ENCODE measurements at regions not wholly inside any gene's neighbourhood (a gene's known extent, or its start where the extent isn't known, plus 50 kb on each side); places are given as distances from the start of the nearest gene placed in this dataset.

GRCh38 chr22:49412236-49412635 lies 415.4 kb downstream of the BRD1 start:
- 77 to 88% (median 81%) methylated on average over 13 of the region's 13 CpGs for WGBS, 5 donors
- Histone ChIP-seq H3K36me3 (no peaks in the 10 kb centered on the region), H3K4me3 (no peak overlapping the region), H3K4me1 (no peaks in the 10 kb centered on the region), H3K27ac (no peak overlapping the region), H3K9me3 (peaks cover 0 to 9% (median 3%) of the 10 kb centered on the region in 4 donors), H3K27me3 (peaks cover 0 to 48% (median 0%) of the 10 kb centered on the region in 3 donors)
- no peak for DNase-seq
- TF ChIP-seq POLR2A (IDR thresholded peaks at IDR 0.05) (no peak), CTCF (IDR thresholded peaks at IDR 0.05) (no peak), EP300 (IDR thresholded peaks at IDR 0.05) (no peak), POLR2AphosphoS5 (IDR thresholded peaks at IDR 0.05) (no peak)
- intact Hi-C loops (cut with DNase I; ENCODE audit: low total_unique reads), result no loop called here

- intact Hi-C loops (cut with DNase I; ENCODE audit: low total_unique reads), result no loop called here
- H3K9me3 ChIP-seq, result peaks cover 0 to 9% (median 3%) of the 10 kb centered on the region in 4 donors
- H3K27ac ChIP-seq, result no peak overlapping the region
- DNase-seq, result no peak
- 75 to 85% (median 77%) methylated on average over 5 to 6 of the region's 6 CpGs for WGBS, 5 donors
- TF ChIP-seq EP300 (IDR thresholded peaks at IDR 0.05) (no peak), CTCF (IDR thresholded peaks at IDR 0.05) (no peak), POLR2A (IDR thresholded peaks at IDR 0.05) (no peak), POLR2AphosphoS5 (IDR thresholded peaks at IDR 0.05) (no peak)
- H3K4me3 ChIP-seq, result no peak overlapping the region
- no peaks in the 10 kb centered on the region for H3K36me3 ChIP-seq
- H3K27me3 ChIP-seq, result peaks cover 0 to 55% (median 0%) of the 10 kb centered on the region in 3 donors
- no peaks in the 10 kb centered on the region for H3K4me1 ChIP-seq
Observed at GRCh38 chr22:49411236-49411635, 416.4 kb downstream of the BRD1 start.

GRCh38 chr22:49408102-49408836 lies 419.4 kb downstream of the BRD1 start:
- intact Hi-C loops (cut with DNase I; ENCODE audit: low total_unique reads), result no loop called here
- H3K4me1 ChIP-seq, result no peaks in the 10 kb centered on the region
- peaks cover 0 to 48% (median 0%) of the 10 kb centered on the region in 3 donors for H3K27me3 ChIP-seq
- H3K27ac ChIP-seq, result no peak overlapping the region
- H3K9me3 ChIP-seq, result peaks cover 0 to 9% (median 3%) of the 10 kb centered on the region in 4 donors
- TF ChIP-seq POLR2AphosphoS5 (IDR thresholded peaks at IDR 0.05), result no peak
- no peak for TF ChIP-seq EP300 (IDR thresholded peaks at IDR 0.05)
- TF ChIP-seq POLR2A (IDR thresholded peaks at IDR 0.05), result no peak
- no peak for TF ChIP-seq CTCF (IDR thresholded peaks at IDR 0.05)
- no peaks in the 10 kb centered on the region for H3K36me3 ChIP-seq
- 59 to 68% (median 59%) methylated on average over 8 of the region's 8 CpGs for WGBS, 5 donors
- DNase-seq, result peak in 1 of 2 donors; percentile 5
- H3K4me3 ChIP-seq, result no peak overlapping the region

- intact Hi-C loops (cut with DNase I; ENCODE audit: low total_unique reads), result no loop called here
- 75 to 82% (median 77%) methylated on average over 17 to 19 of the region's 19 CpGs for WGBS, 5 donors
- TF ChIP-seq POLR2A (IDR thresholded peaks at IDR 0.05) (no peak), POLR2AphosphoS5 (IDR thresholded peaks at IDR 0.05) (no peak), EP300 (IDR thresholded peaks at IDR 0.05) (no peak), CTCF (IDR thresholded peaks at IDR 0.05) (no peak)
- peaks cover 0 to 9% (median 3%) of the 10 kb centered on the region in 4 donors for H3K9me3 ChIP-seq
- peak in 1 of 2 donors; percentile 20 for DNase-seq
- H3K36me3 ChIP-seq, result no peaks in the 10 kb centered on the region
- no peak overlapping the region for H3K27ac ChIP-seq
- peaks cover 0 to 47% (median 0%) of the 10 kb centered on the region in 3 donors for H3K27me3 ChIP-seq
- H3K4me3 ChIP-seq, result no peak overlapping the region
- no peaks in the 10 kb centered on the region for H3K4me1 ChIP-seq
Observed at GRCh38 chr22:49406879-49407587, 420.6 kb downstream of the BRD1 start.
